SK-N-MC (cell line): ENCODE measurements at regions not wholly inside any gene's neighbourhood (a gene's known extent, or its start where the extent isn't known, plus 50 kb on each side); places are given as distances from the start of the nearest gene placed in this dataset.

Experiments used
- DNase-seq: peaks from one replicate; pipeline ENCODE4 v3.0.0-alpha.2; 2011; ENCODE audit warnings: low read depth, low spot score
- H3K27ac ChIP-seq: fragments of 200-600 bp; sonication (generic); 2 replicates; pipeline ENCODE4 v1.5.1; 2016; ENCODE audit warnings: mixed run types
- H3K36me3 ChIP-seq: fragments of 200-600 bp; sonication (generic); 2 replicates; pipeline ENCODE4 v1.6.1; 2017; ENCODE audit warnings: antibody characterized with exemption, low read length, mixed read lengths; ENCODE audit not compliant: insufficient read depth
- H3K4me3 ChIP-seq: fragments of 200-600 bp; sonication (generic); 2 replicates; pipeline ENCODE4 v1.5.1; 2016
- H3K9ac ChIP-seq: fragments of 200-600 bp; sonication (generic); 2 replicates; pipeline ENCODE4 v1.8.0; 2017; ENCODE audit warnings: mixed run types, mixed read lengths; ENCODE audit not compliant: insufficient read length
- H3K9me3 ChIP-seq: fragments of 200-600 bp; sonication (generic); 2 replicates; pipeline ENCODE4 v1.6.1; 2017; ENCODE audit warnings: low read depth, mild to moderate bottlenecking, antibody characterized with exemption, low read length, moderate library complexity, mixed read lengths
- EZH2 ChIP-seq: fragments of 200-600 bp; sonication (generic); IDR thresholded peaks from one replicate; pipeline ENCODE4 v1.6.1; 2017; ENCODE audit warnings: antibody characterized with exemption
- FOXP2 ChIP-seq: optimal IDR thresholded peaks from 2 replicates; pipeline ENCODE3; 2011; ENCODE audit warnings: mild to moderate bottlenecking, moderate library complexity; ENCODE audit not compliant: insufficient read depth; ENCODE audit errors: extremely low read length, control extremely low read depth
- POLR2AphosphoS5 ChIP-seq: IDR thresholded peaks from 2 replicates; pipeline ENCODE4 v1.6.1; 2012; ENCODE audit warnings: mild to moderate bottlenecking, low read depth, low read length, borderline replicate concordance

GRCh38 chr9:25284365-25284764 is 393.9 kb downstream of the TUSC1 start:
- DNase-seq, result no peak
- no peaks in the 10 kb centered on the region for H3K36me3 ChIP-seq
- peak overlapping the region; percentile 71 for H3K27ac ChIP-seq
- no peak for TF ChIP-seq POLR2AphosphoS5
- no peak for TF ChIP-seq EZH2
- no peak for TF ChIP-seq FOXP2
- no peak overlapping the region for H3K9ac ChIP-seq
- no peaks in the 10 kb centered on the region for H3K9me3 ChIP-seq
- H3K4me3 ChIP-seq, result peak overlapping the region; percentile 28

GRCh38 chr9:25282946-25283345 is 395.3 kb downstream of the TUSC1 start:
- TF ChIP-seq POLR2AphosphoS5, result no peak
- TF ChIP-seq EZH2, result no peak
- TF ChIP-seq FOXP2, result no peak
- Histone ChIP-seq H3K36me3 (no peaks in the 10 kb centered on the region), H3K4me3 (no peak overlapping the region), H3K9ac (no peak overlapping the region), H3K27ac (no peak overlapping the region), H3K9me3 (no peaks in the 10 kb centered on the region)
- no peak for DNase-seq

- H3K27ac ChIP-seq, result no peak overlapping the region
- H3K36me3 ChIP-seq, result no peaks in the 10 kb centered on the region
- H3K9me3 ChIP-seq, result no peaks in the 10 kb centered on the region
- DNase-seq, result no peak
- H3K4me3 ChIP-seq, result no peak overlapping the region
- TF ChIP-seq POLR2AphosphoS5 (no peak), FOXP2 (no peak)
- H3K9ac ChIP-seq, result no peak overlapping the region
Measured at GRCh38 chr9:25261445-25261844, 416.8 kb downstream of the TUSC1 start.

- Histone ChIP-seq H3K9me3 (no peaks in the 10 kb centered on the region), H3K4me3 (no peak overlapping the region), H3K27ac (no peak overlapping the region), H3K36me3 (no peaks in the 10 kb centered on the region), H3K9ac (no peak overlapping the region)
- TF ChIP-seq POLR2AphosphoS5 (no peak), EZH2 (no peak), FOXP2 (no peak)
- no peak for DNase-seq
Measured at GRCh38 chr9:25260046-25260445, 418.2 kb downstream of the TUSC1 start.

- H3K36me3 ChIP-seq, result no peaks in the 10 kb centered on the region
- DNase-seq, result no peak
- H3K27ac ChIP-seq, result no peak overlapping the region
- no peaks in the 10 kb centered on the region for H3K9me3 ChIP-seq
- TF ChIP-seq EZH2, result no peak
- no peak for TF ChIP-seq POLR2AphosphoS5
- no peak for TF ChIP-seq FOXP2
- no peak overlapping the region for H3K9ac ChIP-seq
- H3K4me3 ChIP-seq, result no peak overlapping the region
Measured at GRCh38 chr9:25255216-25255615, 423.0 kb downstream of the TUSC1 start.

GRCh38 chr9:25254051-25254450 is 424.2 kb downstream of the TUSC1 start:
- H3K4me3 ChIP-seq, result no peak overlapping the region
- H3K36me3 ChIP-seq, result no peaks in the 10 kb centered on the region
- no peak overlapping the region for H3K9ac ChIP-seq
- H3K9me3 ChIP-seq, result no peaks in the 10 kb centered on the region
- TF ChIP-seq EZH2 (no peak), POLR2AphosphoS5 (no peak), FOXP2 (no peak)
- no peak overlapping the region for H3K27ac ChIP-seq
- DNase-seq, result no peak

GRCh38 chr9:25241421-25241820 is 436.8 kb downstream of the TUSC1 start:
- H3K9ac ChIP-seq, result no peak overlapping the region
- no peak for TF ChIP-seq EZH2
- no peak for TF ChIP-seq POLR2AphosphoS5
- no peak for TF ChIP-seq FOXP2
- no peak for DNase-seq
- no peaks in the 10 kb centered on the region for H3K9me3 ChIP-seq
- no peaks in the 10 kb centered on the region for H3K36me3 ChIP-seq
- no peak overlapping the region for H3K4me3 ChIP-seq
- no peak overlapping the region for H3K27ac ChIP-seq

- Histone ChIP-seq H3K4me3 (no peak overlapping the region), H3K9ac (no peak overlapping the region), H3K27ac (no peak overlapping the region), H3K36me3 (no peaks in the 10 kb centered on the region), H3K9me3 (no peaks in the 10 kb centered on the region)
- no peak for DNase-seq
- TF ChIP-seq POLR2AphosphoS5 (no peak), EZH2 (no peak), FOXP2 (no peak)
Measured at GRCh38 chr9:25226901-25227686, 451.1 kb downstream of the TUSC1 start.

GRCh38 chr9:25225938-25226760 is 452.1 kb downstream of the TUSC1 start:
- Histone ChIP-seq H3K4me3 (no peak overlapping the region), H3K36me3 (no peaks in the 10 kb centered on the region), H3K9ac (no peak overlapping the region), H3K9me3 (no peaks in the 10 kb centered on the region), H3K27ac (no peak overlapping the region)
- no peak for DNase-seq
- no peak for TF ChIP-seq FOXP2
- TF ChIP-seq POLR2AphosphoS5, result no peak
- TF ChIP-seq EZH2, result no peak
